ENCODE measurements at regions not wholly inside any gene's neighbourhood (a gene's known extent, or its start where the extent isn't known, plus 50 kb on each side); places are given as distances from the start of the nearest gene placed in this dataset.

DNA sequence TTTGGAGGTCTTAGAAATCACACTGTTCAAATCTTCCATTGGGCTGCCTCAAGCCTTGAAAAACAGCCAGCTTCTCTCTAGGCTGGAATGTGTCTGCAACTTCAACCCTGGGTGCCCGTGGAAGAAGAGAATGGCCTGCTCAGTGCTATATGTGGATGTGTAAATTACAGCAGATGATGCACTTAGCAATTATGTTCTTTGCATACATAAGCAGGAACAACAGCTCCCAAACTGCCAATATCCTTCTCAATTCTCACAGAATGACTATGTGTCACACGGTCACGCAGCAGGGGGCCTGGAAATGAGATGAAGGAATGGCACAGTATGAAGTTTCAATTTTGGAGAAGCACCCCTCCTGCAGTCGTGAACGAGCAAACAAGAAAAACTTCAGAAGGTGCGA lies 175.2 kb upstream of the SMARCA2 start:
- ATAC-seq (ENCODE audit: insufficient read depth, low read depth) (no peak), DNase-seq (no peak)
- no peak overlapping the region for H2AFZ ChIP-seq (ENCODE audit: low read depth, low read length)

GRCh38 chr9:1845425-1845824 lies 169.7 kb upstream of the SMARCA2 start:
- Histone ChIP-seq H3K9ac (ENCODE audit: low read depth, low read length) (no peak overlapping the region), H3K9me3 (ENCODE audit: insufficient read depth, low read length, severe bottlenecking) (no peaks in the 10 kb centered on the region), H3K4me3 (ENCODE audit: low read depth in 1 of 2, low read length in 2 of 2) (no peak overlapping the region), H3K4me2 (ENCODE audit: insufficient read depth, low read length) (no peak overlapping the region), H3K36me3 (ENCODE audit: insufficient read depth, low read length) (no peaks in the 10 kb centered on the region), H3K79me2 (ENCODE audit: insufficient read depth, low read length) (no peaks in the 10 kb centered on the region), H3K27me3 (ENCODE audit: insufficient read depth, low read length, poor library complexity) (no peaks in the 10 kb centered on the region), H3K4me1 (ENCODE audit: insufficient read depth, low read length) (no peaks in the 10 kb centered on the region), H4K20me1 (ENCODE audit: insufficient read depth, low read length) (no peaks in the 10 kb centered on the region), H3K27ac (ENCODE audit: low read length) (no peak overlapping the region), H2AFZ (ENCODE audit: low read depth, low read length) (no peak overlapping the region)
- ATAC-seq (ENCODE audit: insufficient read depth, low read depth) = no peak
- TF ChIP-seq EZH2 (IDR thresholded peaks at IDR 0.05; ENCODE audit: borderline replicate concordance, low read depth, low read length, severe bottlenecking) (no peak), CTCF (IDR thresholded peaks at IDR 0.05; ENCODE audit: borderline replicate concordance, extremely low read depth, low read length, poor library complexity, severe bottlenecking) (no peak)
- DNase-seq = no peak

More for the DNA sequence above, 175.2 kb upstream of the SMARCA2 start:
- no peaks in the 10 kb centered on the region for H3K27me3 ChIP-seq (ENCODE audit: insufficient read depth, low read length, poor library complexity)
- no peak overlapping the region for H3K9ac ChIP-seq (ENCODE audit: low read depth, low read length)
- no peak overlapping the region for H3K4me3 ChIP-seq (ENCODE audit: low read depth in 1 of 2, low read length in 2 of 2)
- H3K36me3 ChIP-seq (ENCODE audit: insufficient read depth, low read length) = no peaks in the 10 kb centered on the region
- H4K20me1 ChIP-seq (ENCODE audit: insufficient read depth, low read length) = no peaks in the 10 kb centered on the region
- H3K79me2 ChIP-seq (ENCODE audit: insufficient read depth, low read length) = no peaks in the 10 kb centered on the region
- TF ChIP-seq CTCF (IDR thresholded peaks at IDR 0.05; ENCODE audit: borderline replicate concordance, extremely low read depth, low read length, poor library complexity, severe bottlenecking) = no peak
- no peaks in the 10 kb centered on the region for H3K4me1 ChIP-seq (ENCODE audit: insufficient read depth, low read length)
- no peak overlapping the region for H3K27ac ChIP-seq (ENCODE audit: low read length)
- no peak overlapping the region for H3K4me2 ChIP-seq (ENCODE audit: insufficient read depth, low read length)
- no peaks in the 10 kb centered on the region for H3K9me3 ChIP-seq (ENCODE audit: insufficient read depth, low read length, severe bottlenecking)

GRCh38 chr9:1855726-1856125 lies 159.4 kb upstream of the SMARCA2 start:
- H4K20me1 ChIP-seq (ENCODE audit: insufficient read depth, low read length) = no peaks in the 10 kb centered on the region
- H3K4me3 ChIP-seq (ENCODE audit: low read depth in 1 of 2, low read length in 2 of 2) = no peak overlapping the region
- ATAC-seq (ENCODE audit: insufficient read depth, low read depth) = no peak
- TF ChIP-seq EZH2 (IDR thresholded peaks at IDR 0.05; ENCODE audit: borderline replicate concordance, low read depth, low read length, severe bottlenecking) (no peak), CTCF (IDR thresholded peaks at IDR 0.05; ENCODE audit: borderline replicate concordance, extremely low read depth, low read length, poor library complexity, severe bottlenecking) (no peak)
- no peaks in the 10 kb centered on the region for H3K27me3 ChIP-seq (ENCODE audit: insufficient read depth, low read length, poor library complexity)
- no peak overlapping the region for H3K4me2 ChIP-seq (ENCODE audit: insufficient read depth, low read length)
- no peak overlapping the region for H2AFZ ChIP-seq (ENCODE audit: low read depth, low read length)
- no peak overlapping the region for H3K9ac ChIP-seq (ENCODE audit: low read depth, low read length)
- no peaks in the 10 kb centered on the region for H3K4me1 ChIP-seq (ENCODE audit: insufficient read depth, low read length)
- H3K9me3 ChIP-seq (ENCODE audit: insufficient read depth, low read length, severe bottlenecking) = no peaks in the 10 kb centered on the region
- no peaks in the 10 kb centered on the region for H3K36me3 ChIP-seq (ENCODE audit: insufficient read depth, low read length)
- DNase-seq = no peak
- H3K79me2 ChIP-seq (ENCODE audit: insufficient read depth, low read length) = no peaks in the 10 kb centered on the region
- no peak overlapping the region for H3K27ac ChIP-seq (ENCODE audit: low read length)

DNA sequence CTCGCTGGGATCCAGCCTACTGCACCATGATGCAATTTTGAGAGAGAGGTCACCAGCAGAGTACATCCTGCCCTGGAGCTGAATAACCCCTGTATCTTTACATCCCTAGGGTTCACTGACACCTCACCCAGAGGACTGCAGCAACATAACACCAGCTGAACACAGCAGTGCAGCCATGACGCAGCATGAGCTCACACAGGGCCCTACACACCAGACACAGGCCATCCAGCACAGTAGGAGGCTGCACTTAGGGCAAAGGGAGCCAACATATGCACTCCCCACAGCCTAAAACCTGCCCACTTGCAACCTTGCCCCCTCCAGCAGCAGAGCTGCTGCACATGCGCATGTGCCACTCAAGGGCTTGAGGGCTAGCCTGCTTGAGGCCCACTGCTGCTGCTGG lies 157.3 kb upstream of the SMARCA2 start:
- no peak overlapping the region for H3K27ac ChIP-seq (ENCODE audit: low read length)
- DNase-seq (no peak), ATAC-seq (ENCODE audit: insufficient read depth, low read depth) (no peak)
- H3K4me3 ChIP-seq (ENCODE audit: low read depth in 1 of 2, low read length in 2 of 2) = no peak overlapping the region
- H4K20me1 ChIP-seq (ENCODE audit: insufficient read depth, low read length) = no peaks in the 10 kb centered on the region
- no peaks in the 10 kb centered on the region for H3K9me3 ChIP-seq (ENCODE audit: insufficient read depth, low read length, severe bottlenecking)
- H3K36me3 ChIP-seq (ENCODE audit: insufficient read depth, low read length) = no peaks in the 10 kb centered on the region
- H3K79me2 ChIP-seq (ENCODE audit: insufficient read depth, low read length) = no peaks in the 10 kb centered on the region
- no peak overlapping the region for H2AFZ ChIP-seq (ENCODE audit: low read depth, low read length)
- TF ChIP-seq EZH2 (IDR thresholded peaks at IDR 0.05; ENCODE audit: borderline replicate concordance, low read depth, low read length, severe bottlenecking) (no peak), CTCF (IDR thresholded peaks at IDR 0.05; ENCODE audit: borderline replicate concordance, extremely low read depth, low read length, poor library complexity, severe bottlenecking) (no peak)
- no peak overlapping the region for H3K4me2 ChIP-seq (ENCODE audit: insufficient read depth, low read length)
- H3K4me1 ChIP-seq (ENCODE audit: insufficient read depth, low read length) = no peaks in the 10 kb centered on the region
- no peaks in the 10 kb centered on the region for H3K27me3 ChIP-seq (ENCODE audit: insufficient read depth, low read length, poor library complexity)
- no peak overlapping the region for H3K9ac ChIP-seq (ENCODE audit: low read depth, low read length)

Data from DND-41 (cell line).